HG03097 (cell line): ENCODE measurements at regions not wholly inside any gene's neighbourhood (a gene's known extent, or its start where the extent isn't known, plus 50 kb on each side); places are given as distances from the start of the nearest gene placed in this dataset.
A peak's percentile ranks its signal among the peaks of the same experiment; 100 is the strongest.

ENCODE experiments used
- ATAC-seq: cut with Tn5 transposase; IDR thresholded peaks from one replicate; pipeline ENCODE4 v1.9.1; 2021; ENCODE audit not compliant: unreplicated experiment, low FRiP score

DNA sequence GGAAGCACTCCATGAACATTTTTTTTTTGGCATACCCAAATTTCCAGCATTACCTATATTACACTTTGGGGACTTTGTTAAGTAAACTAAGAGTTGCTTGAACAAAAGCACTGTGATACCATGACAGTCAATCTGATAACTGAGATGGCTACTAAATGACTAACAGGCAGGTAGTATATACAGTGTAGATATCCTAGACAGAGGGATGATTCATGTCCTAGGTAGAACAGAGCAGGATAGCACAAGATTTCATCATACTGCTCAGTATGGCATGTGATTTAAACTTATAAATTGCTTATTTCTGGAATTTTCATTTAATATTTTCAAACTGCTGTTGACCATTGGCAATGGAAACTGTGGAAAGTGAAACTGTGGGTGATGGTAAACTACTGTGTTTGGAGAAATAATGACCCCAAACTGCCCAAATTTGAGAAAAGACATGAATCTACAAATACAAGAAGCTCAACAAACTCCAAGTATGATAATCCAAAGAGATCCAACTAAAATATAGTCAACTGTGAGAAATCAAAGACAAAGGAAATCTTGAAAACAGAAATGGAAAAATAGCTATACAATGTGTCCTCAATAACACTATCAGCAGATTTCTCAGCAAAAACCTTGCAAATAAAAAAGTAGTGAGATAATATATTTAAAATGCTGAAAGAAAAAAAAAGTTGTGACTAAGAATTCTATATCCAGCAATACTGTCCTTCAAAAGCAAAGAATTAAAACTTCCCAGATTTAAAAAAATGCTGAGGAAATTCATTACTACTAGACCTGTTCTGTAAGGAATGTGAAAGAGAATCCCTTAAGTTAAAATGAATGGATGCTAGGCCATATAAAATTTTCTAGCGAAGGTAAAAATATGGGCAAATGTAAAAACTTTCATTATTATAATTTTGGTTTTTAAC lies 410.4 kb downstream of the DUSP10 start:
- ATAC-seq: no peak

DNA sequence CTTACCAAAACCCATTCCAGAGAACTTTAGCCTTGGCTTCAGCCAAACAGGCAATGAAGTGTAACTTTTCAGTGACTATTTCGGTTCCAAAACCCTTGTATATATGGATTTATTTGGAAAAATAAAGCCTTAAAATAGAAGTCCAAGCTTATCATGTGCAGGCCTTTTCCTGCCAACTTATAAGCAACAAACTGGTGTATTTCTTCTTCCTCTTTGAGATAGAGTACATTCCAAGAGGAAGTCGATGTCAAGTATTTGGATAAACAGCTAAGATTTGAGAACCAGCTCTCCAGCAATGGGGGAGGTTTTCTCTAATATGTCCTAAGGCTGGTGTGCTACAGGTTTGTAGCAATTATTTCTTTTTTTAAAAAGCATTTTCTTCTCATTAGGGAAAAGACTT lies 407.8 kb downstream of the DUSP10 start:
- ATAC-seq: no peak

DNA sequence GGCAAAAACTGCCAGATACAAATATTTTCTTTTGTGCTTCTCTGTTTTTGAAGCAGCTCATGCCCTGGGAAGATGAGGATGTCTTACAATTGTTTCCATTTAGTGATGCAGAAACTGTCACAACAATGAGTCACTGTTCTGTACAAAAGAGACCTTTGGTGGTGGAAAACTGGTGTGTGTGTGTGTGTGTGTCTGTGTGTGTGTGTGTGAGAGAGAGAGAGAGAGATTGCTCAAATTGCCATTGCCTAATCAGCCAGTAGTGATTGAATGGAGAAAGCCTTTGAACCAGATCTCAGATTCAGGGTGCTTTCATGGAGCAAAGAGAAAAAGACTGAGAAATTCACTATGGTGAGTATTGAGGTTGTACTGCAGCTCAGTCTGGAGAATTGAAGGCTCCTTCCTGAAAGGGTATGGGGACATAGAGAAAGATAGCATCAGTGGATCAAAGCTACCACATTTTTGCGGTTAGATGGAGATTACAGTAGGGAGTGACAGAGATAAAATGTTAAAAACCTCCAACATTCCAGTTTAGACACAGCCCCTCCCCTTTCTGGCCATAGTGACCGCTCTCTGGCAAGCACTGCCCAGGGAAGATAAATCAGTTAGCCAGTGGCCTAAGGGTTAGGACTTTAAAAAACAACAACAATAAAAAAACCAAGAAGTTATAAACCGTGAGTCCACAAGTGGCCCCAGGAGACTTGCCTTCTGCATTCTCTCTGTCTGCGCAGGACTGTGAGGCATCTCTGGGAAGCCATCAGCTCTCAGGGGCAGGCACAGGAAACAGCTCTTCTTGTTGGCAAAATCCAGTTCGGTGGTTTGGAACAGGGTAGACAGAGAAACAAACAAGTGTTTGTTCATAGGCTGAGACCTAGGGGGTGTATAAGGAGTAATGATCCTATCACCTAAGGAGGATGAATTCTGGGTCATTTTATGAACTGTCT lies 406.5 kb downstream of the DUSP10 start:
- no peak for ATAC-seq

DNA sequence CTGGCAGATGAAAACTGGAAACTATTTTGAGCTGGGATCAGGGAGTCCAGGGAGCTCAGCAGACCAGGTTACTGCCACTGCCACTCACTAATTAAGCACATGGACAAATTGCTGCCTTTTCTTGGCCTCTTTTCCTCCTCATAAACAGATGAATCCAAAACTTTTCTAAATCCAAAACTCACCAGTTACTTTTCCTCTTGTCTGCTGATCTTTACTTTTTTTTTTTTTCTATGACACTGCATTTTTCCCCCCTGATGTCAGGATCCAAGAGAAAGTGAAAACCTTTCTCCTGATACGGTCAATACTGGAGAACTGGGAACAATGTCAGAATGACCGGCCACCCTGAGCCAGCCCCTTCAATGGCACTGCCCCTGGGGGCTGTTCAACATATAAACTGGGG lies 405.8 kb downstream of the DUSP10 start:
- ATAC-seq: no peak

DNA sequence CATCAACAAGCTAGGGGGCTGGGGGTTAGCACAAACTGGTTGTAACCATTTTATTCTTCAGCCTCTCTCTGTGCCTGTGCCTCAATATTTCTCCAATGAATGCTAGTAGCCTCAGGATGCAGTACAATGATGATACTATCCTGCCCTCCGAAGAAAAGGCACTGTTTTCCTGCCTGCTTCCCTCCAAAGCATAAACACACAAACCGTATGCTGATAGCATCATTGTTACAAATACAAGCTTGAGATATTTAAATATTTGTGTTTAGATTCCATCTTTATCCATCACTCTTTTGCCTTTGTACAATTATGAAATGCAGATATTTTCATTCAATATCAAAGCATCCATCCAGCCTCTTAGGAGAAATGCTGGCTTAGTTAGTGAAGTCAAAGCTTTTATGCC lies 404.8 kb downstream of the DUSP10 start:
- no peak for ATAC-seq

DNA sequence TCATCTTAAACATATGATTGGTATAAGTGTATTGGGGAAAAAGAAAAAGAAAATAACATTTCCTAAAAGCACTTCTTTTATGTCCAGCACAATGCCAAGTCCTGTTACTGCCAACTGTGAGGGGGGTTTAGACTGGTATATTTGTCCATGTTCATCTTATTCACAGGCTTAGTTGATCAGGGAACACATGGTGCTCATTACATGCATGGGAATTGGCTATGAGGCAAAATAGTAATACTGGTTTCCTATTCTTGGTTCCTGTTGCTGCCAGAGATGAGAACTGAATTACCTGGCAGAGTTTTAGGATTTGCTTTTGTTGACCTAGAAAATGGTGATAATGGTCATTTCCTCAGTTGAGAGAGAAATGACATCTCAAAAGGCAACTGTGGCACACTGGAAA lies 398.8 kb downstream of the DUSP10 start:
- no peak for ATAC-seq

DNA sequence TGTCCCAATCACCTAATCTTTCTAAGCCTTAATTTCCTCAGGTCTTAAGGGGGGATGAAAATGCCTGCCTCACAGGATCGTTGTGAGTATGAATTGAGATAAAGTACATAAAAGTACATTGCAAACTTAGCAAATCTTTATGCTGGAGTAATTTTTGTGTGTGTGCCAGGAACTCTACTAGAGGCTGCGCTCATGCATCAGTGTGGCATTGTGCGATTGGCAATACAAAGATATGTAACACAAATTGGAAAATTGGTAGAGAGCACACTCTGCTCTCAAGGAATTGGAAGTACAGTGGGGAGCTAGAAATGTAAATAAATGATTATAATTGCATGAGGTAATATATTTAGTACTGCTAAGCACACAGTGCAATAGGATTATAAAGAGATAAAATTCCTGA lies 398.3 kb downstream of the DUSP10 start:
- no peak for ATAC-seq

DNA sequence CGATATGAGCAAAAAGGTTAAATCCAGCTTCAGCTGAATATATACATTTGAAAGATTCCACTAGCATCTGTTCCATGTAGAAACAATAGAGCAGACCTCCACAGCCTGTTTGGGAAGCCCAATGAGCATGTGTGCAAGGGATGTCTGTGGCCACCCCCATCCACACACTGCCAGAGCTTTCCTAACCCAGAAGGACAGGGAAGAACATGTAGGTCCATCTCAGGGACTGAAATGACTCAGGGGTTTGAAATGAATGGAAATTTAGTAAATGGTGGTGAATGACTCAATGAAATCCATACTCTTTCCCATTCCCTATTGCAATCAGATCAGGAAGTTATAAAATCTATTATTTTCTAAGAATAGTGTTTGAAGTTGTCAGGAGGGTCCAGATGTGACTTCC lies 397.2 kb downstream of the DUSP10 start:
- no peak for ATAC-seq

DNA sequence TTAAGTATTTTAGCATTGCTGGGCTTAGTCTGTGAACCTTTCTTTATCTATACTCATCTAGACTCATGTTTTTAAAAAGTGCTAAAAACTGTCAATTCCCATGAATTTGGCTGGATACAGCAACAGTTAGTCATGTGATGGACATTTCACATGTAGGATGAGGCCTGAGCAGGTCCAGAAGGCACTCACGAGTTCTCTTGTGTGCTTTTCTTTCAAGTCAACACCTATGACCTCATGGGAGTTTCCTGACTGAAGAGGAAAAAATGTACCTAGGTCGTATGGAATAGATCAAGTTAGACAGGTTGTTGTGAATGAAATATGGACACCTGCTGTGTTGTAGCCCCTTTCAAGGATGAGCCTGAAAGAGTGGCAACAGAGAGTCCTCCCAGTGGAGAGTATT lies 394.2 kb downstream of the DUSP10 start:
- no peak for ATAC-seq

DNA sequence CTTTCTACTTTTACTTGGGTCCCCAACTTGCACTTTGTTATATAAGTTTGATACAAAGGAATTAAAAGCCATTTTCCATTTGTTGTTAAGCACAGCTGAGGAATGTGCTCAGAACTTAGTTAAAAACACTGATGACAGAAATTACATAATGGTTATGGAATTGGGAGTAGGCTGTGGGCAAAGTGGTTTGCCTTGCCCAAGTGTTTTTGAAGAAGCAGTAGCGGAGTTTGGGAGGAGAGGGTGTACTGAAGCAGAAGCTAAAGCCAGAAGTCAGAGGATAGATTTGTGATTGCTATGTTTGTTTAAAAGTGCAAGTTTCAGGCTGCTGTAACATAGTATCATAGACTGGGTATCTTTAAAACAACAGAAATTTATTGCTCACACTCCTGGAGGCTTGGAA lies 391.8 kb downstream of the DUSP10 start:
- no peak for ATAC-seq

DNA sequence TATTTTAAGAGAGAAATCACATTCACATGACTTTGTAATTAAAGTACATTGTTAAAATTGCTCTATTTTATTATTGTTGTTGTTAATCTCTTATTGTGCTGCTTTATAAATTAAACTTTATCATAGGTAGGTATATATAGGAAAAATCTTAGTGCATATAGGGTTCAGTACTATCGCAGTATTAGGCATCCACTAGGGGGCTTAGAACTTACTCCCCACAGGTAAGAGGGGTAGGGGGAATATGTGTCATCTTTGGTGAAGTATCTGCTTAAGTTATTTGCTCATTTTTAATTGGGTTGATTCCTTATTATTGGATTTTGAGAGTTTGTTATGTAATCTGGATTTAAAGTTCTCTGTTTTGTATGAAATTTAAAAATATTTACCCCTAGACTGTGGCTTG lies 385.2 kb downstream of the DUSP10 start:
- ATAC-seq: no peak

DNA sequence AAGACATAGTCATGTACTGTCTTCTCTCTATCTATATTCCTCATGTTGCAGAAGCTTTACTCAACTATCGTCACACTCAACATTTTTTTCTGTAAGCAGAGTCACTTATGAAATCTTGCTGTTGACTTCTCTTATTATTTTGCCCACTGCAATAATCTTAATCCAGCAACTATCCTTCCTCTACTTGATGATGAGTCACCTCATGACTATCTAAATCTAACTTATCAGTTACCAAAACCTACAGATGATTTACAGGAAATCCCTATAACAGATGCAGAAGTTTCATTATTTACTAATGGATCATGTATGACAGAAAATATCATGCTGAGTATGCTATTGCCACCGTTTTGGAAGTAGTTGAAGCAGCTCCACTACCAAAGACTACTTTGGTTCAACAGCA lies 378.9 kb downstream of the DUSP10 start:
- ATAC-seq: peak; percentile 81

DNA sequence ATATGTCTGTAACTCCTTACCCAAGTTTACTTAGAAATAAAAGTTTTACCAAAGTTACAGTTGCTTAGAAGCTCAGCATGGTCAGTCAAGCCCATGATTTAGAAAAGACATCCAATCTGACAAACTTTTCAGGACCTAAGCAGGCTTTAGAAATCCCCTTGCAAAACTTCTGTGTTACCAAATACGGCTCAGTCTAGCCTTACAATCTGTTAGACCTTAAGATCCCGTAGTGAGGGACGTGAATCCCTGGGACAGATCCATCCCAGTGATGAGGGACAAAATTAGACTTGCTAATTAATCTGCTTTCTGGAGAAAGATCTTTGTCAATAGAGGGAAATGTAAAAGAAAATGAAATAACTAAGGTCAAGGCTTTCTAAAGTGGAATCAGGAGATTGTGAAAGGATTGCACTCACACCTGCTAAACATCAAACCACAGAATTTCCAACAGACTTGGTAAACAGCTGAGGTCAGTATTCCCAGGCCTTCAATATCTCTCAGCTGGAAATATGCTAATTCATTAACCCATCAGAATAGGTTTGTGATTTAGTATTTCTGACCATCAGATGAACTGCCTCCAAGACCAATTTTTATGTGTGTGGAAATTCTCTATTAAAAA lies 375.3 kb downstream of the DUSP10 start:
- no peak for ATAC-seq

DNA sequence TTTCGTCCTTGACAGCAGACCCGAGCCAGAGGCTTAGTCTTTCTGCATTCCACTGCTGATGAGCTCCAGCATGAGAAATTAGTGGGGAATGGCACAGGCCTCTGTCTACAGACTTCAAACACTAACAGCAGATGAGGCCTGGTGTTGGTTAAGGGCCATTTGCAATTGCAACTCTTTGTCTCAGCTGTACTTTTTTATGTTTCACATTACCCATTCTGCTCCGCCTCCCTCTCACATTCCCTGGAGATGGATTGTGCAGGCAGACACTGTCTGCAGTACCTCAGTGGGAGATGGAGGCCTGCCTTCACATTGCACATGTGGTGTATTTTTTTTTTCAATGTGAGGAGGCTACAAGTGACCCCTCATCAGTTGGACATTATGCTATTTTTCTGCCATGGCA lies 370.2 kb downstream of the DUSP10 start:
- ATAC-seq: no peak

DNA sequence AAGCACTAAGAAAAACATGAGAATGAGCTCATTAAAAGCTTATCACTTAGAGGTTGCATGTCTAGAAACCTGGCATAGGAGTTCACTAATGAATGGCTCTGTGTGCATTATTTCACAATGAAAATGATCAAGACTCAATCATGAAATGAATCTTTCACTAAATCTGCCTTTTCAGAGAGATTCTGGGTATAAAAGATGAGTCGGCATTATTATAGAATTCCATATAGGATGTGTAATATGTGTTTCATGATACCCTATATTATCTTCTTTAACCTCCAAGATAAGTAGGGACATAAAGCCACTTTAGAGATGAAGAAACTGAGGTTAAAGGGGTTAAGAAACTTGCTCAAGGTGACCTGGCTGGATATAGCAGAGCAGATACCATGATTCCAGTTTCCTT lies 368.1 kb downstream of the DUSP10 start:
- ATAC-seq: no peak

DNA sequence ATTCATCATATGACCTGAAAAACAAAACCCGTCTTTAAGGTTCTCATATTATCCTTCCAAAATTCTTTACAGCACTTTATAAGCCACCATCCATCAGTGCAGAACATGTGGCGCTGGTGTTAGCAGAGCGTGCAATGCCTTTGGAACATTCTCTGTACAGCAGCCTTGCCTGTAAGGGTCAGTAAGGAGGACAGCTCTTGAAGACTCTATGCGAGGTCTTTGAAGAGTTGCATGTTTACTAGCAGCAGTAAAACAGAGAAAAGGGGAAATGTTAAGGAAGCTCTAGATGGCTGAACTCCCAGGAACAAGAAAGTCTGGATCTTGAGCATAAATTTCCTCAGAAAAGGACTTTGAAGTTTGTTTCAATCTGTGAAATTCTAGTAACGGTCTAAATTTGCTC lies 365.6 kb downstream of the DUSP10 start:
- no peak for ATAC-seq

DNA sequence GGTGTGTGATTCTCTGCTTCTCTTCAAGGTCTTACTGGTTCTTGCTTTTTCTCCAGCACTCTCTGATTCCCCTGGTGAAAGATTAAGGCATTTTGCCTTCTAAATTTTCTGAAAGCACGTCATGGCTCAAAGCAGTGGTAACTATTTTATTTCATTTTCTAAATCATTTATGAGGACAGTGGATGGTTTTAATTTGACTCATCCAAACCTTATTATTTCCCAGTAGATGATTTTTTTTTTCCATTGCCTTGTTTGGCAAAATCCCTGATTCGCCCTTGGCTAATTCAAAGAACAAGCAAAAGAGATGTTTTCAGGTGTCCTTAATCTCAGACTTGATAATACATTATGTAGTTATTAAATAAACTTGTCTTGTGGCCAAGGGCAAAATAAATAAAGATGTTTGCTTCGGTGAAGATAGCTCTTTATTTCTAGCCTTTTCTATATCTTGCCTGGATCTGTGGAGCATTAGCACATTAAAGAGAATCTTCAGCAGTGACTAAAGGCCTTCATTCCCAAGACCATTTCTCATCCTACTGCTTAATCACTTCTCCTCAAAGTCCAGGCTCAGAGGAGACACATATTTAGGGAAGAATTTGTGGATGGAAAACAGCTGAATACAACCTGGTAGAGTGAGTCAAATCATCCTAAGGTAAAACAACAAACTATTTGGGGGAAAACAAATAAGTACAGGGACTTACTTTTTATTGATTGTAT lies 359.8 kb downstream of the DUSP10 start:
- ATAC-seq: no peak

DNA sequence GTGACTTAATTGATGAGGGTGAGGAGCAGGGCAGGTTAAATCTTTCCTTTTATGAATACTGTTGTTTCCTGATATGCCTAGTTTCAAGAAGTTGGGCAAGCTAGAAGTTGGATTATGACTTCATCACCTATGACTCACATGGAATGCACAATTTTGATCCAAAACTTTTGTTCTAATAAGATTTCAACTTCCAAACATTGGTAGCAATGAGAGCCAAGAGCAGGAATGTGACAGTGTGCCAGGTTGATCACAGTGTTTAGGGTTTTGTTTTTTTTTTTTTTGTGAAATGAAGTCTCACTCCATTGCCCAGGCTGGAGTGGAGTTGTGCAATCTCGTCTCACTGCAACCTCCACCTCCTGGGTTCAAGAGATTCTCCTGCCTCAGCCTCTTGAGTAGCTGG lies 349.4 kb downstream of the DUSP10 start:
- ATAC-seq: no peak

DNA sequence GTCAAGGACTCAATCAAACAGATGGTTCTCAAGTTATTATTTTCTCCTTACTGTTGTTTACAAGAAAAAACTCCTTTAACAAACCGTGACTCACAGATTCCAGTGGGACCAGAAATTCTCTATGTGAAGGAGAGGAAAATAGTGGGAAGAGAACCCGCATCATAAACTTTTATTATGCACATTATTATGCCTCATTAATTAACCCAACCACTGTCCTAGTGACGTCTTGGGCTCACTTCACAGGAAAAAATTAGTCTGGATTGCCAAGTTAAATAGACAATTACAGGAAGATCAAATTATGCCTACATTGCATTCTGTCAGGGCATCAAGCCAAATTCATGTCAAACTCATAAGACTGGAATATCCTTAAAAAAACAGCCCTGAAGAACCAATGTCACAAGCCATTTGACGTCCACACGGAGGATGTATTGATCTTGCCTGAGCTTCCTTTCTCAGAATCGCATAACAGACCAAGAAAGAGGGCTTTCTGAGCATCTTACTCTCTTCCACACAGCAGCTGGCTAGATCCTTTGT lies 347.8 kb downstream of the DUSP10 start:
- ATAC-seq: no peak

DNA sequence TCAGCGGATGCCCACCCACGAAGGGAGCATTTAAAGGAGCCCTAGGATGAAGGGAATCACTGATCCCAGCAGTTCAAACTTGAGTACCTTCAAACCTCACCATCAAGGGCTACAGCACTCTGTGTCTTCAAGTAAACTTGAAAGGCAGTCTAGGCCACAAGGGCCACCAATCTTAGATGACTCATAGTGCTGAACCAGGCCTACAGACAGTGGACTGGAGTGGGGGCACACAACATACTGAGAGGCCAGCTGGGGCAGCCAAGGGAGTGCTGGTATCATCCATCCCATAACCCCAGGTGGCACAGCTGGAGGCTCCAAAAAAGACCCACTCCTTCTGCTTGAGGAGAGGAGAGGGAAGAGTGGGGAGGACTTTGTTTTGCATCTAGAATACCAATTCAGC lies 345.4 kb downstream of the DUSP10 start:
- no peak for ATAC-seq
